GM06990 (cell line): ENCODE measurements at regions not wholly inside any gene's neighbourhood (a gene's known extent, or its start where the extent isn't known, plus 50 kb on each side); places are given as distances from the start of the nearest gene placed in this dataset.

ENCODE experiments used
- DNase-seq: peaks from one replicate; pipeline ENCODE4 v3.0.0-alpha.2; 2011; ENCODE audit not compliant: insufficient read length; ENCODE audit errors: extremely low read depth
- H3K27me3 ChIP-seq: replicated peaks from 2 replicates; pipeline ENCODE4 v1.6.0; 2011; ENCODE audit warnings: low read length; ENCODE audit not compliant: control insufficient read depth, insufficient read depth
- H3K36me3 ChIP-seq: 2 replicates; pipeline ENCODE4 v1.5.1; 2011; ENCODE audit warnings: low read length; ENCODE audit not compliant: control insufficient read depth, insufficient read depth
- H3K4me3 ChIP-seq: replicated peaks from 2 replicates; pipeline ENCODE4 v1.5.1; 2011; ENCODE audit warnings: low read depth, mild to moderate bottlenecking, control low read depth, low read length
- TF ChIP-seq, protein P1 (sequence below): IDR thresholded peaks from 2 replicates; pipeline ENCODE4 v1.5.1; 2011; ENCODE audit warnings: low read length, control low read depth, mild to moderate bottlenecking, inconsistent platforms; ENCODE audit not compliant: insufficient read depth, poor library complexity, severe bottlenecking

- no peaks in the 10 kb centered on the region for H3K27me3 ChIP-seq
- H3K4me3 ChIP-seq, result no peak overlapping the region
- no peak for DNase-seq
- TF ChIP-seq, protein P1, sequence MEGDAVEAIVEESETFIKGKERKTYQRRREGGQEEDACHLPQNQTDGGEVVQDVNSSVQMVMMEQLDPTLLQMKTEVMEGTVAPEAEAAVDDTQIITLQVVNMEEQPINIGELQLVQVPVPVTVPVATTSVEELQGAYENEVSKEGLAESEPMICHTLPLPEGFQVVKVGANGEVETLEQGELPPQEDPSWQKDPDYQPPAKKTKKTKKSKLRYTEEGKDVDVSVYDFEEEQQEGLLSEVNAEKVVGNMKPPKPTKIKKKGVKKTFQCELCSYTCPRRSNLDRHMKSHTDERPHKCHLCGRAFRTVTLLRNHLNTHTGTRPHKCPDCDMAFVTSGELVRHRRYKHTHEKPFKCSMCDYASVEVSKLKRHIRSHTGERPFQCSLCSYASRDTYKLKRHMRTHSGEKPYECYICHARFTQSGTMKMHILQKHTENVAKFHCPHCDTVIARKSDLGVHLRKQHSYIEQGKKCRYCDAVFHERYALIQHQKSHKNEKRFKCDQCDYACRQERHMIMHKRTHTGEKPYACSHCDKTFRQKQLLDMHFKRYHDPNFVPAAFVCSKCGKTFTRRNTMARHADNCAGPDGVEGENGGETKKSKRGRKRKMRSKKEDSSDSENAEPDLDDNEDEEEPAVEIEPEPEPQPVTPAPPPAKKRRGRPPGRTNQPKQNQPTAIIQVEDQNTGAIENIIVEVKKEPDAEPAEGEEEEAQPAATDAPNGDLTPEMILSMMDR, result no peak
- no peaks in the 10 kb centered on the region for H3K36me3 ChIP-seq
These were observed 161.8 kb upstream of the IVNS1ABP start for GRCh38 chr1:185478877-185479276.

DNA sequence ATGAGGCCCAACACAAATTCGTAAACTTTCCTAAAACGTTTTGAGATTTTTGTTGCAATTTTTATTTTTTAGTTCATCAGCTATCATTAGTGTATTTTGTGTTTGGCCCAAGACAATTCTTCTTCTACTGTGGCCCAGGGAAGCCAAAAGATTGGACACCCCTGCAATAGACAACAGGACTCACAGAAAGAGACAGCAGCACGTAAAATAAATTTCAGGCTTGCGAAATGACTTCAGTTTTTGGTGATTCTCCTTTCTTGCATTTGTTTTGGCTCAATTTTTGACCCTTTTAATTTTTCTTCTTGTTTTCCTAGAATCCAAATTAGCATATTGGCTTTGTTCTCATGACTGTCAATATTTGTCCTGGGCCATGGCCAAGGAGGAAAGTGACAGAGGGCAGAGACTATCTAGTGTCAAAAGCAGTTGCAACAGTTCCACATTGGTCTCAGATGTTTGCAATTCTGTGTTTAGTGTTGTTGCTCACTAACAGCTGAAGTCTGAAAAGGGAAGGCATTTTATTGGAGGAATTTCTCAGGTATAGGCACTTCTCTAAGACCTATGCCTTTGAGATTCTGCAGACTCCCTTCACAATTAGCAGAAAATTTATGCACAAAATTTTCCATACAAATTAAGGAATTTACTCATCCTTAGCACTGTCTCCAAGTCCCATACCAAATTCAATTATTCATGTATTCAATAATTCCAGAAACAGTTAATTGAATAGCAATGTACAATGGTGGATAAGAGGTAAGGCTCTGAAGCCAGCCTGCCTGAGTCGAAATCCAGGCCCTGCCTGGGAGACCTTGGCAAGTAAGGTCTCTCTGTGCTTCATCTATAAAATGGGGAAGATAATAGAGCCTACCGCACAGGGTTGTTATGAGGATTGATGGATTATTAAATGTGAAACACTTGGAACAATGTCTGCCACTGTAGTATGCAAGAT is 160.9 kb upstream of the IVNS1ABP start:
- TF ChIP-seq, protein P1, result no peak
- Histone ChIP-seq H3K36me3 (no peaks in the 10 kb centered on the region), H3K4me3 (no peak overlapping the region), H3K27me3 (no peaks in the 10 kb centered on the region)
- no peak for DNase-seq

GRCh38 chr1:185474440-185475149 is 157.6 kb upstream of the IVNS1ABP start:
- no peak for DNase-seq
- Histone ChIP-seq H3K4me3 (no peak overlapping the region), H3K36me3 (no peaks in the 10 kb centered on the region), H3K27me3 (no peaks in the 10 kb centered on the region)
- TF ChIP-seq, protein P1, result no peak

DNA sequence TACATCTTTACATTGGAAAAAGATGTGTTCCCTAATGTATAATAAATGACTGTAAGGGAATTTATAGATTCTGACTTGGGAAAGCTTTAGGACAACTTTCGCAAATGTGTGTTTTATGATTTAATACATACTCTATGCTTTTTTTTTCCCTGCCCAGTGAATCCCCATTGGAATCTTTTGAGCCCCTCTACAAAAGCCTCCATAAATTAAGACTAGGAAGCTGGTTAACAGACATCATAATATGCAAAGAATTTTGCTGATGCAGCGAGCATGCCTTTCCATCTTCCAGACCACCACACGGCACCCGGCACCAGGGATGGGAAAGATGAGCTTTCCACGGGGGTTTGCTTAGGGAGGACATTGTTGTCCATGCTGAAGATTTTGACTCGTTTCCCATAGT is 156.1 kb upstream of the IVNS1ABP start:
- DNase-seq, result no peak
- Histone ChIP-seq H3K4me3 (no peak overlapping the region), H3K36me3 (no peaks in the 10 kb centered on the region), H3K27me3 (no peaks in the 10 kb centered on the region)
- TF ChIP-seq, protein P1, result no peak

DNA sequence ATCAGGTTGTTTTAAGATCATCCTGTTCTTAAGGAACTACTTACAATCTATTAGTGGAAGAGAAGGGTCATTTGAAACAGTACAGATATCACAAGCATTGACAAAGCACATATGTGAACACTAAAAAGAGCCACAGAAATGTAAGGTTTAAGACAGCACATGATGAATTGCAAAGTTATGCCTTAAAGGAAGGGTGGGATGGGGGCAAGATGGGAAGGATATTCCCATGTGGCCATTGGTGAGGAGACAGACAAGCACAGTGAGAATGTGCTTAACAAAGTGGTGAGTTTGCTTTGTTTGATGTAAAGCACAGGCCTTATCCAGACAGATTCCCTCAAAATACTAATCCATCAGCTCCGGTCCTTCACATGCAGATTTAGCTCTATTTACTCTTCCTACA is 151.6 kb upstream of the IVNS1ABP start:
- no peaks in the 10 kb centered on the region for H3K27me3 ChIP-seq
- TF ChIP-seq, protein P1, result no peak

More for the DNA sequence above, 151.6 kb upstream of the IVNS1ABP start:
- DNase-seq, result no peak
- no peaks in the 10 kb centered on the region for H3K36me3 ChIP-seq
- no peak overlapping the region for H3K4me3 ChIP-seq
